ENCODE measurements at regions not wholly inside any gene's neighbourhood (a gene's known extent, or its start where the extent isn't known, plus 50 kb on each side); places are given as distances from the start of the nearest gene placed in this dataset.
A peak's percentile ranks its signal among the peaks of the same experiment; 100 is the strongest.

- Mint-ChIP-seq H3K4me1 (peaks cover 3% of the 10 kb centered on the region), H3K27me3 (ENCODE audit: insufficient read depth, low read depth) (no peaks in the 10 kb centered on the region), H3K36me3 (no peaks in the 10 kb centered on the region), H3K9me3 (no peaks in the 10 kb centered on the region), H3K27ac (no peak overlapping the region), H3K4me3 (no peak overlapping the region)
- peak; percentile 50 for DNase-seq (ENCODE audit: low spot score)
- no peaks in the 10 kb centered on the region for H3K9me3 ChIP-seq (ENCODE audit: low read depth)
- H3K36me3 ChIP-seq: no peaks in the 10 kb centered on the region
- no peak overlapping the region for H3K9ac ChIP-seq
- H3F3A ChIP-seq (ENCODE audit: low read depth): peaks cover 14% of the 10 kb centered on the region
- no peaks in the 10 kb centered on the region for H4K20me1 ChIP-seq (ENCODE audit: low read depth)
- no peaks in the 10 kb centered on the region for H3K79me2 ChIP-seq (ENCODE audit: low read depth)
- peaks cover 16% of the 10 kb centered on the region for H3K4me1 ChIP-seq
- peak overlapping the region; percentile 61 for H2AFZ ChIP-seq (replicated peaks)
- H3K4me3 ChIP-seq: no peak overlapping the region
- H3K4me2 ChIP-seq: peak overlapping the region; percentile 19
- H3K27me3 ChIP-seq: no peaks in the 10 kb centered on the region
- peak overlapping the region; percentile 75 for H3K27ac ChIP-seq
- TF ChIP-seq EZH2phosphoT487 (IDR thresholded peaks at IDR 0.05) (no peak), CTCF (IDR thresholded peaks at IDR 0.05) (no peak), EZH2 (IDR thresholded peaks at IDR 0.05) (no peak)
Measured at GRCh38 chr5:68054638-68055037, 160.9 kb upstream of the PIK3R1 start.

GRCh38 chr5:68053202-68053601 is 162.4 kb upstream of the PIK3R1 start:
- Histone ChIP-seq H3F3A (ENCODE audit: low read depth) (peaks cover 14% of the 10 kb centered on the region), H3K9ac (no peak overlapping the region), H3K27ac (no peak overlapping the region), H4K20me1 (ENCODE audit: low read depth) (no peaks in the 10 kb centered on the region), H2AFZ (replicated peaks) (no peak overlapping the region), H3K9me3 (ENCODE audit: low read depth) (no peaks in the 10 kb centered on the region), H3K36me3 (no peaks in the 10 kb centered on the region), H3K4me3 (no peak overlapping the region), H3K79me2 (ENCODE audit: low read depth) (no peaks in the 10 kb centered on the region), H3K27me3 (no peaks in the 10 kb centered on the region), H3K4me1 (peaks cover 16% of the 10 kb centered on the region), H3K4me2 (no peak overlapping the region)
- Mint-ChIP-seq H3K27me3 (ENCODE audit: insufficient read depth, low read depth) (no peaks in the 10 kb centered on the region), H3K9me3 (peaks cover 5% of the 10 kb centered on the region), H3K27ac (no peak overlapping the region), H3K4me1 (peaks cover 3% of the 10 kb centered on the region), H3K36me3 (no peaks in the 10 kb centered on the region), H3K4me3 (no peak overlapping the region)
- TF ChIP-seq EZH2 (IDR thresholded peaks at IDR 0.05): no peak
- TF ChIP-seq EZH2phosphoT487 (IDR thresholded peaks at IDR 0.05): no peak
- TF ChIP-seq CTCF (IDR thresholded peaks at IDR 0.05): no peak
- no peak for DNase-seq (ENCODE audit: low spot score)

- no peak overlapping the region for H3K27ac ChIP-seq
- H2AFZ ChIP-seq (replicated peaks): no peak overlapping the region
- Mint-ChIP-seq H3K36me3 (peaks cover 1% of the 10 kb centered on the region), H3K4me1 (no peaks in the 10 kb centered on the region), H3K4me3 (no peak overlapping the region), H3K27me3 (ENCODE audit: insufficient read depth, low read depth) (no peaks in the 10 kb centered on the region), H3K9me3 (peaks cover 14% of the 10 kb centered on the region), H3K27ac (no peak overlapping the region)
- H3K4me2 ChIP-seq: no peak overlapping the region
- H3K9ac ChIP-seq: no peak overlapping the region
- H3K9me3 ChIP-seq (ENCODE audit: low read depth): no peaks in the 10 kb centered on the region
- H4K20me1 ChIP-seq (ENCODE audit: low read depth): no peaks in the 10 kb centered on the region
- no peak overlapping the region for H3K4me3 ChIP-seq
- DNase-seq (ENCODE audit: low spot score): no peak
- peaks cover 2% of the 10 kb centered on the region for H3K4me1 ChIP-seq
- peaks cover 3% of the 10 kb centered on the region for H3F3A ChIP-seq (ENCODE audit: low read depth)
- TF ChIP-seq CTCF (IDR thresholded peaks at IDR 0.05): no peak
- no peak for TF ChIP-seq EZH2 (IDR thresholded peaks at IDR 0.05)
- TF ChIP-seq EZH2phosphoT487 (IDR thresholded peaks at IDR 0.05): no peak
- H3K27me3 ChIP-seq: no peaks in the 10 kb centered on the region
- no peaks in the 10 kb centered on the region for H3K79me2 ChIP-seq (ENCODE audit: low read depth)
- H3K36me3 ChIP-seq: no peaks in the 10 kb centered on the region
Measured at GRCh38 chr5:68049053-68049713, 166.4 kb upstream of the PIK3R1 start.

Data from neural progenitor cell (in vitro differentiated cells).